ENCODE measurements at regions not wholly inside any gene's neighbourhood (a gene's known extent, or its start where the extent isn't known, plus 50 kb on each side); places are given as distances from the start of the nearest gene placed in this dataset.

GRCh38 chr2:67050622-67051021, 346.5 kb upstream of the ETAA1 start:
- no peak for DNase-seq (ENCODE audit: low spot score)
- TF ChIP-seq, protein P1, sequence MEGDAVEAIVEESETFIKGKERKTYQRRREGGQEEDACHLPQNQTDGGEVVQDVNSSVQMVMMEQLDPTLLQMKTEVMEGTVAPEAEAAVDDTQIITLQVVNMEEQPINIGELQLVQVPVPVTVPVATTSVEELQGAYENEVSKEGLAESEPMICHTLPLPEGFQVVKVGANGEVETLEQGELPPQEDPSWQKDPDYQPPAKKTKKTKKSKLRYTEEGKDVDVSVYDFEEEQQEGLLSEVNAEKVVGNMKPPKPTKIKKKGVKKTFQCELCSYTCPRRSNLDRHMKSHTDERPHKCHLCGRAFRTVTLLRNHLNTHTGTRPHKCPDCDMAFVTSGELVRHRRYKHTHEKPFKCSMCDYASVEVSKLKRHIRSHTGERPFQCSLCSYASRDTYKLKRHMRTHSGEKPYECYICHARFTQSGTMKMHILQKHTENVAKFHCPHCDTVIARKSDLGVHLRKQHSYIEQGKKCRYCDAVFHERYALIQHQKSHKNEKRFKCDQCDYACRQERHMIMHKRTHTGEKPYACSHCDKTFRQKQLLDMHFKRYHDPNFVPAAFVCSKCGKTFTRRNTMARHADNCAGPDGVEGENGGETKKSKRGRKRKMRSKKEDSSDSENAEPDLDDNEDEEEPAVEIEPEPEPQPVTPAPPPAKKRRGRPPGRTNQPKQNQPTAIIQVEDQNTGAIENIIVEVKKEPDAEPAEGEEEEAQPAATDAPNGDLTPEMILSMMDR (IDR thresholded peaks at IDR 0.05; ENCODE audit: borderline replicate concordance, control extremely low read depth, extremely low read depth, insufficient read depth, missing control alignments): no peak
- in situ Hi-C loops (cut with MboI; ENCODE audit: low sequenced_read_pairs, unreplicated experiment): no loop called here

- DNase-seq (ENCODE audit: low spot score): no peak
- TF ChIP-seq, protein P1 (IDR thresholded peaks at IDR 0.05; ENCODE audit: borderline replicate concordance, control extremely low read depth, extremely low read depth, insufficient read depth, missing control alignments): no peak
- in situ Hi-C loops (cut with MboI; ENCODE audit: low sequenced_read_pairs, unreplicated experiment): no loop called here
Observed at GRCh38 chr2:67054728-67055127, 342.4 kb upstream of the ETAA1 start.

DNA sequence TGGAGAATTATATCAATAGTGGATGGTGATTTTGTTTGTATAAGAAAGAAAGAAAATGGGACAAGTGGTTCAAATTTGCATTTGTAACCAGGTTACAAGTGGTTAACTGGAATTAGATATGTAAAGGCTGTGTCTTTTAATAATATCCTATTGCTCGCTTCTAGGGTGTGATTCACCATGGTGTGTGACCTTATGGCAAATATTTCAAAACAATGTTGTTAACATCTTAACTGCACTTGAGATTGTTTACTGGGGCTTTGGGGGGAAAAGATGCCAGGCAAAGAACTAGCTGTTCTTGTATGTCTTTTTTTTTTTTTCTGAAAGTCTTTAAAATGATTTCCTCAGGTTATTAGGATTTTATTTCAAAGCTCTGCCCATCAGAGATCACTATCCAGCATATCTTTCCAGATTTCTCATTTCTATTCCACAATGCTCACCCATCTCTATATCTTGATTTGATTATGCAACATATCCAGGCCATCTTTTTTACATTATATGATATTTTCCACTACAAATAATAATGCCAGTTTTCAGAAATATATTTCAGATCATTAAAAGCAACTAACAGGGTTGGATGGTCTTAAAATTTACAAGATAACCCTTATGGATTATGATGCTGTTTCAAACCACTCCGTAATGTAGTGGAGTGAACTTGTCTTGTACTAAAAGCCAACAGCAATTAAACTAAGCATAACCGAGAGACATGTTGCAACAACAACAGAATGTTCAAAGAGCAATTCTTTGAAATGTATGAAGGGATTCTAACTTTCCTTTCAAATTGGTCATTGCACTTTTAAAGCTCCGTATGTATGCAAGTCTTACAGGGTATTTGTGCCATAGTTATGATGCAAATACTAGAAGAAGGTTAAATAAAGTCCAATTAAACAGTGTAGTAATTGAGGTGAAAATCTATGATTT, 341.5 kb upstream of the ETAA1 start:
- in situ Hi-C loops (cut with MboI; ENCODE audit: low sequenced_read_pairs, unreplicated experiment): no loop called here
- TF ChIP-seq, protein P1 (IDR thresholded peaks at IDR 0.05; ENCODE audit: borderline replicate concordance, control extremely low read depth, extremely low read depth, insufficient read depth, missing control alignments): no peak
- no peak for DNase-seq (ENCODE audit: low spot score)

- TF ChIP-seq, protein P1 (IDR thresholded peaks at IDR 0.05; ENCODE audit: borderline replicate concordance, control extremely low read depth, extremely low read depth, insufficient read depth, missing control alignments): no peak
- in situ Hi-C loops (cut with MboI; ENCODE audit: low sequenced_read_pairs, unreplicated experiment): no loop called here
- DNase-seq (ENCODE audit: low spot score): no peak
Observed at GRCh38 chr2:67057123-67057522, 340.0 kb upstream of the ETAA1 start.

DNA sequence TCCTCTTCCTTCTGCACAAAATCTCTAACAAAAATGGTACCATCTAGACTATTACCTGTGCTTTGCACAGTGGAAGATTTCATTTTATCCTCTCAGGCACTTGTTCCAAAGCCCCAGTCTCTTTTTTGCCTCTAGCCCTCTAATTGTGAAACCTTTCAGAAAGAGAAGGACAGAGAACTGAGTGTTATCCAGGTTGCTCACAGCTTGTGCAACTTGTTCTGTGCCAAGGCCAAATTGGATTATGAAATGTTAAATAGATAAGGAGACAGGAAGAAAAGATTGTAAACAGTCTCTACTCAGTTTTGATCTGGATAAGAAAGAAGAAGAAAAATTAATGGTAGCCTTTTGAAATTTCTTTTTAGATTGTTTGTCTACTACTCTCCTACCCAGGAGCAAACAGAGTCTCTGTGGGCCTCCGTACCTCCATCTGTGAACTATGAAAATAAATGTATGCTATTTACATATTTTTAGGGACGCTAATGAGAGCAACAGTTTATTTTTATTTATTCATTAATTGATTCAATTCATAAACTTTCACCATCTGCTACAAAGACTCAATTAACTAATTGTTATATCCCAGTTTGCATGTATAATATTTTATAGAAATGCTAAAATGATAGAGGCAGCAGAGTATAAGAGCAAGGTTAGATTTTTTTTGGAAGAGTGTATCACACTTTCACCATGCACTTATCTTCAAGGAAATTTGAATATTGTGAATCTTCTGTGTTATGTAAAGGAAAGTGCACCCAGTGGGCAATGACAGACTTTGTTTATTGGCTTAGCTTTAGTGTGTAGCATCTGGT, 339.0 kb upstream of the ETAA1 start:
- no peak for DNase-seq (ENCODE audit: low spot score)
- TF ChIP-seq, protein P1 (IDR thresholded peaks at IDR 0.05; ENCODE audit: borderline replicate concordance, control extremely low read depth, extremely low read depth, insufficient read depth, missing control alignments): no peak
- in situ Hi-C loops (cut with MboI; ENCODE audit: low sequenced_read_pairs, unreplicated experiment): no loop called here

- TF ChIP-seq, protein P1 (IDR thresholded peaks at IDR 0.05; ENCODE audit: borderline replicate concordance, control extremely low read depth, extremely low read depth, insufficient read depth, missing control alignments): no peak
- in situ Hi-C loops (cut with MboI; ENCODE audit: low sequenced_read_pairs, unreplicated experiment): no loop called here
- no peak for DNase-seq (ENCODE audit: low spot score)
Observed at GRCh38 chr2:67065046-67065445, 332.1 kb upstream of the ETAA1 start.

All from GM13976 (cell line).